GM23338 (cell line): ENCODE measurements at regions not wholly inside any gene's neighbourhood (a gene's known extent, or its start where the extent isn't known, plus 50 kb on each side); places are given as distances from the start of the nearest gene placed in this dataset.

Experiments
- ATAC-seq: fragments of 200-7000 bp; cut with Tn5 transposase; 3 replicates; pipeline ENCODE4 v1.9.1; 2020
- DNase-seq: peaks from one replicate; pipeline ENCODE4 v3.0.0-alpha.2; 2015; ENCODE audit warnings: low spot score
- H2AFZ ChIP-seq: fragments of 200-600 bp; sonication (generic); 2 replicates; pipeline ENCODE4 v1.8.0; 2016; ENCODE audit warnings: antibody characterized with exemption, mild to moderate bottlenecking, moderate library complexity
- H3F3A ChIP-seq: fragments of 200-600 bp; sonication (generic); replicated peaks from 2 replicates; pipeline ENCODE4 v1.8.0; 2017; ENCODE audit warnings: antibody characterized with exemption, mixed run types, low read depth
- H3K27ac ChIP-seq: fragments of 200-600 bp; sonication (generic); 2 replicates; pipeline ENCODE4 v1.6.1; 2016; ENCODE audit warnings: low read depth
- H3K27me3 ChIP-seq: fragments of 200-600 bp; sonication (generic); 2 replicates; pipeline ENCODE4 v1.8.0; 2016; ENCODE audit warnings: mild to moderate bottlenecking, mixed run types, moderate library complexity; ENCODE audit not compliant: insufficient read depth
- H3K36me3 ChIP-seq: fragments of 200-600 bp; sonication (generic); 2 replicates; pipeline ENCODE4 v1.8.0; 2016; ENCODE audit warnings: mild to moderate bottlenecking; ENCODE audit not compliant: insufficient read depth
- H3K4me1 ChIP-seq: fragments of 200-600 bp; sonication (generic); 2 replicates; pipeline ENCODE4 v1.8.0; 2016; ENCODE audit warnings: mild to moderate bottlenecking, moderate library complexity; ENCODE audit not compliant: insufficient read depth
- H3K4me2 ChIP-seq: fragments of 200-600 bp; sonication (generic); 2 replicates; pipeline ENCODE4 v1.7.1; 2017; ENCODE audit warnings: mixed run types
- H3K4me3 ChIP-seq: fragments of 200-600 bp; sonication (generic); 2 replicates; pipeline ENCODE4 v1.6.1; 2016; ENCODE audit warnings: mixed run types
- H3K79me2 ChIP-seq: fragments of 200-600 bp; sonication (generic); replicated peaks from 2 replicates; pipeline ENCODE4 v1.8.0; 2017; ENCODE audit warnings: mild to moderate bottlenecking; ENCODE audit not compliant: insufficient read depth
- H3K9me2 ChIP-seq: fragments of 200-600 bp; sonication (generic); 2 replicates; pipeline ENCODE4 v1.8.0; 2017; ENCODE audit not compliant: insufficient read depth
- H4K20me1 ChIP-seq: fragments of 200-600 bp; sonication (generic); replicated peaks from 2 replicates; pipeline ENCODE4 v1.8.0; 2017; ENCODE audit warnings: mild to moderate bottlenecking; ENCODE audit not compliant: insufficient read depth
- H3K27ac Mint-ChIP-seq: 2 replicates; pipeline ENCODE4 v1.8.0; 2020; ENCODE audit warnings: inconsistent platforms, mild to moderate bottlenecking, moderate library complexity, mixed read lengths
- H3K27me3 Mint-ChIP-seq: 3 replicates; pipeline ENCODE4 v1.8.0; 2022; ENCODE audit warnings: low read depth, mild to moderate bottlenecking, moderate library complexity, mixed read lengths, inconsistent platforms; ENCODE audit not compliant: insufficient read depth, poor library complexity
- H3K36me3 Mint-ChIP-seq: 3 replicates; pipeline ENCODE4 v1.8.0; 2021; ENCODE audit warnings: low read depth, mild to moderate bottlenecking, inconsistent platforms, moderate library complexity, mixed read lengths
- H3K4me1 Mint-ChIP-seq: 3 replicates; pipeline ENCODE4 v1.8.0; 2020; ENCODE audit warnings: mild to moderate bottlenecking, inconsistent platforms, mixed read lengths
- H3K4me3 Mint-ChIP-seq: 3 replicates; pipeline ENCODE4 v1.8.0; 2021; ENCODE audit warnings: moderate library complexity, mild to moderate bottlenecking, inconsistent platforms, mixed read lengths
- H3K9me3 Mint-ChIP-seq: 3 replicates; pipeline ENCODE4 v1.8.0; 2020; ENCODE audit warnings: moderate library complexity, mild to moderate bottlenecking, inconsistent platforms, mixed read lengths
- EZH2 ChIP-seq: fragments of 200-600 bp; sonication (generic); IDR thresholded peaks from one replicate; pipeline ENCODE4 v1.8.0; 2017; ENCODE audit warnings: antibody characterized with exemption, mild to moderate bottlenecking, low read depth; ENCODE audit not compliant: unreplicated experiment
- EZH2phosphoT487 ChIP-seq: fragments of 200-600 bp; sonication (generic); IDR thresholded peaks from one replicate; pipeline ENCODE4 v1.8.1; 2018; ENCODE audit warnings: antibody characterized with exemption; ENCODE audit not compliant: unreplicated experiment
- POLR2AphosphoS5 ChIP-seq: IDR thresholded peaks from 2 replicates; pipeline ENCODE4 v1.6.1; 2016; ENCODE audit warnings: antibody characterized with exemption, low read depth
- REST ChIP-seq: IDR thresholded peaks from one replicate; pipeline ENCODE4 v1.6.1; 2018; ENCODE audit warnings: antibody characterized with exemption; ENCODE audit not compliant: unreplicated experiment
- ZNF114 ChIP-seq: fragments of 250-450 bp; sonication (Bioruptor Pico); IDR thresholded peaks from 2 replicates; pipeline ENCODE4 v1.5.0; 2020; ENCODE audit warnings: mild to moderate bottlenecking, moderate library complexity
- ZNF331 ChIP-seq: fragments of 250-450 bp; sonication (Bioruptor Pico); IDR thresholded peaks from 2 replicates; pipeline ENCODE4 v1.5.0; 2020; ENCODE audit warnings: low read depth, mild to moderate bottlenecking, moderate library complexity
- TF ChIP-seq, protein P1 (sequence below): IDR thresholded peaks from 2 replicates; pipeline ENCODE4 v1.6.1; 2016; ENCODE audit warnings: antibody characterized with exemption

DNA sequence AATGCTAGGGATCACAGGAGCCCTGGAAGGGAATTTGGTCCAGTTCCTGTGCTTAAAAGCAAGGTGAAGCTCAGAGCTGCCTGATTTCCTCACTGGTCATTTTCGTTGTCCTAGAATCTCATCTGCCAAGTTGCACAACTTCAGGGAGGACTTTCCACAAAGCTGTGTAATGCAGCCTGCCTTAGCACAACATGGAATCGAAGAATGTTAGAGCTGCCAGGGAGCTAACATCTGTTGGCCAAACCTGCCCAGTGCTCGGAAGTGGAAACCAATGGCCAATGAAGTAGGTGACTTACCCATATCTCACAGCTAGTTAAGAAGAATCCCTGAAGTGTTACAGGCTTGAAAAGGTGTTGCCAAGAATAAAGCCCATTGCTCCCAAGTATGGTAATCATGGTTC is 79.9 kb upstream of the SSTR1 start:
- H3K4me3 ChIP-seq, result no peak overlapping the region
- no peaks in the 10 kb centered on the region for H3K27me3 ChIP-seq
- H3K4me2 ChIP-seq, result 0 out of 2 replicates have a peak overlapping the region, but pooled peaks have one; percentile 44
- no peak for DNase-seq
- H3K27ac ChIP-seq, result no peak overlapping the region
- Mint-ChIP-seq H3K36me3 (no peaks in the 10 kb centered on the region; the same call in 2 of the 3 replicates), H3K27ac (no peak overlapping the region), H3K27me3 (no peaks in the 10 kb centered on the region), H3K4me3 (no peak overlapping the region), H3K4me1 (peaks cover 26% of the 10 kb centered on the region), H3K9me3 (no peaks in the 10 kb centered on the region)
- ATAC-seq, result no peak
- H3K79me2 ChIP-seq, result no peaks in the 10 kb centered on the region
- H4K20me1 ChIP-seq, result no peaks in the 10 kb centered on the region
- no peaks in the 10 kb centered on the region for H3K36me3 ChIP-seq
- H3K9me2 ChIP-seq, result no peaks in the 10 kb centered on the region
- H3F3A ChIP-seq, result no peaks in the 10 kb centered on the region
- no peak overlapping the region for H2AFZ ChIP-seq
- peaks cover 13% of the 10 kb centered on the region for H3K4me1 ChIP-seq
- TF ChIP-seq ZNF114 (CRISPR knock-in tag), result no peak
- TF ChIP-seq ZNF331 (CRISPR knock-in tag), result no peak
- TF ChIP-seq, protein P1, sequence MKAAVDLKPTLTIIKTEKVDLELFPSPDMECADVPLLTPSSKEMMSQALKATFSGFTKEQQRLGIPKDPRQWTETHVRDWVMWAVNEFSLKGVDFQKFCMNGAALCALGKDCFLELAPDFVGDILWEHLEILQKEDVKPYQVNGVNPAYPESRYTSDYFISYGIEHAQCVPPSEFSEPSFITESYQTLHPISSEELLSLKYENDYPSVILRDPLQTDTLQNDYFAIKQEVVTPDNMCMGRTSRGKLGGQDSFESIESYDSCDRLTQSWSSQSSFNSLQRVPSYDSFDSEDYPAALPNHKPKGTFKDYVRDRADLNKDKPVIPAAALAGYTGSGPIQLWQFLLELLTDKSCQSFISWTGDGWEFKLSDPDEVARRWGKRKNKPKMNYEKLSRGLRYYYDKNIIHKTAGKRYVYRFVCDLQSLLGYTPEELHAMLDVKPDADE, result no peak
- no peak for TF ChIP-seq REST
- no peak for TF ChIP-seq EZH2phosphoT487
- no peak for TF ChIP-seq EZH2

DNA sequence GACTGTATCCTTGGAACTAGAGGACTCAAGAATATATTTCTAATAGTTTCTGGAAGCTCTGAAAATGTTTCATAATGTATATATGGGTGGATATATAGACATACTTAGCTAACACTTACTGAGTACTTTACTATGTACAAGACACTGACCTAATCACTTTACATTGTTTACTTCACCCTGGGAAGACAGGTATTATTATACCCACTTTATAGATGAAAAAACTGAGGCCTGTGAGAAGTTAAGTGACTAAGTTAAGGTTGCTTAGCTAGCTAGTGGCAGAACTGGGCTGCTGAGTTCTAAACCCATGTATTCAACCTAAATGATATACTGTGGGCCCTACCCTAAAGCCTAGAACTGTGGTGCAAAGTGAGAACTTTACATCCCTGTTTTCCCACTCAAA is 79.1 kb upstream of the SSTR1 start:
- ATAC-seq, result no peak
- no peaks in the 10 kb centered on the region; the same call in 2 of the 3 replicates for H3K36me3 Mint-ChIP-seq
- H4K20me1 ChIP-seq, result no peaks in the 10 kb centered on the region

More for the DNA sequence above, 79.1 kb upstream of the SSTR1 start:
- Histone ChIP-seq H3K9me2 (no peaks in the 10 kb centered on the region), H3K79me2 (no peaks in the 10 kb centered on the region), H3K4me1 (peaks cover 13% of the 10 kb centered on the region), H2AFZ (no peak overlapping the region), H3K36me3 (no peaks in the 10 kb centered on the region), H3K4me2 (no peak overlapping the region), H3K4me3 (no peak overlapping the region), H3K27me3 (no peaks in the 10 kb centered on the region), H3F3A (no peaks in the 10 kb centered on the region), H3K27ac (no peak overlapping the region)
- H3K27me3 Mint-ChIP-seq, result no peaks in the 10 kb centered on the region
- no peak for DNase-seq
- no peak overlapping the region for H3K27ac Mint-ChIP-seq
- TF ChIP-seq ZNF114 (CRISPR knock-in tag) (no peak), POLR2AphosphoS5 (no peak), EZH2phosphoT487 (no peak), EZH2 (no peak)
- no peak overlapping the region for H3K4me3 Mint-ChIP-seq
- H3K4me1 Mint-ChIP-seq, result peaks cover 26% of the 10 kb centered on the region
- no peaks in the 10 kb centered on the region for H3K9me3 Mint-ChIP-seq
